Smooth muscle cell (in vitro differentiated cells): ENCODE measurements at regions not wholly inside any gene's neighbourhood (a gene's known extent, or its start where the extent isn't known, plus 50 kb on each side); places are given as distances from the start of the nearest gene placed in this dataset.

Experiments used
- DNase-seq: peaks from one replicate; lab custom pipeline; 2025; ENCODE audit not compliant: unreplicated experiment; lab: John Stamatoyannopoulos, UW
- H2AFZ ChIP-seq: fragments of 200-600 bp; sonication (generic); 2 replicates; pipeline ENCODE4 v1.6.0; 2016; ENCODE audit warnings: antibody characterized with exemption, low read depth, mild to moderate bottlenecking
- H3F3A ChIP-seq: fragments of 200-600 bp; sonication (generic); 2 replicates; pipeline ENCODE4 v1.6.0; 2017; ENCODE audit warnings: antibody characterized with exemption, low read depth
- H3K27ac ChIP-seq: fragments of 200-600 bp; sonication (generic); 2 replicates; pipeline ENCODE4 v1.5.1; 2016; ENCODE audit warnings: low read depth, mild to moderate bottlenecking
- H3K27me3 ChIP-seq: fragments of 200-600 bp; sonication (generic); 2 replicates; pipeline ENCODE4 v1.6.1; 2016; ENCODE audit warnings: low read depth, mild to moderate bottlenecking
- H3K36me3 ChIP-seq: fragments of 200-600 bp; sonication (generic); 2 replicates; pipeline ENCODE4 v1.5.1; 2016; ENCODE audit warnings: low read depth
- H3K4me1 ChIP-seq: fragments of 200-600 bp; sonication (generic); 2 replicates; pipeline ENCODE4 v1.5.1; 2016; ENCODE audit warnings: low read depth
- H3K4me2 ChIP-seq: fragments of 200-600 bp; sonication (generic); 2 replicates; pipeline ENCODE4 v1.6.0; 2016; ENCODE audit warnings: mild to moderate bottlenecking
- H3K4me3 ChIP-seq: fragments of 200-600 bp; sonication (generic); 2 replicates; pipeline ENCODE4 v1.5.1; 2016; ENCODE audit warnings: mild to moderate bottlenecking
- H3K79me2 ChIP-seq: fragments of 200-600 bp; sonication (generic); 2 replicates; pipeline ENCODE4 v1.6.0; 2016; ENCODE audit warnings: low read depth, mild to moderate bottlenecking
- H3K9ac ChIP-seq: fragments of 200-600 bp; sonication (generic); 2 replicates; pipeline ENCODE4 v1.6.0; 2016; ENCODE audit warnings: low read depth
- H3K9me3 ChIP-seq: fragments of 200-600 bp; sonication (generic); replicated peaks from 2 replicates; pipeline ENCODE4 v1.5.1; 2016; ENCODE audit warnings: low read depth
- H4K20me1 ChIP-seq: fragments of 200-600 bp; sonication (generic); 2 replicates; pipeline ENCODE4 v1.6.0; 2016; ENCODE audit warnings: low read depth
- WGBS: methylation state at CpG from one replicate; pipeline ENCODE4 v1.1.7; 2016; ENCODE audit warnings: low lambda C conversion rate; 5-methylcytosine and 5-hydroxymethylcytosine counted together
- TF ChIP-seq, protein P1 (sequence below): fragments of 200-600 bp; sonication (generic); IDR thresholded peaks from 2 replicates; pipeline ENCODE4 v1.5.1; 2017; ENCODE audit warnings: borderline replicate concordance, mild to moderate bottlenecking, antibody characterized with exemption; ENCODE audit not compliant: insufficient read depth, poor library complexity, severe bottlenecking

DNA sequence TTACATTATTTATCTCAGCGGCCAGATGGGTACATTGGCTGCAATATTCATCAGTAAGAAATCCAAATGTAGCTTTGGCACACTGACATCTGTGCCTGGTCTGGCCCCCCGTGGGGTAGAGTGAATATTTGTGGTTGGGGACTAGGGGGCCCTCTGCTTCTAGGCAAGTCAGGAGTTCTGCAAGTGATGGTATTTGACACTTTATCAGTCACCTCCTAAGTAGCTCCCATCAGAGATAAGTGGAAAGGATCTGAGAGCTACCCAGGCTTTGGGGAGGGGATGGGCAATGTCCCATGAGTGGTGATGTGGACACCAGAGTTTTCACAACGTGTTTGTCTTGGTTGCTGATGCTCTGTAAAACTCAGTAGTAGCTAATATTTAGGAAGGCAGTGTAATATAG, 609.9 kb upstream of the RBFOX1 start:
- H3F3A ChIP-seq = no peaks in the 10 kb centered on the region
- H3K36me3 ChIP-seq = no peaks in the 10 kb centered on the region
- no peak overlapping the region for H3K27ac ChIP-seq
- H2AFZ ChIP-seq = no peak overlapping the region
- H3K4me1 ChIP-seq = no peaks in the 10 kb centered on the region
- DNase-seq = no peak
- no peaks in the 10 kb centered on the region for H3K27me3 ChIP-seq
- H3K9me3 ChIP-seq = no peaks in the 10 kb centered on the region
- no peaks in the 10 kb centered on the region for H3K79me2 ChIP-seq
- TF ChIP-seq, protein P1, sequence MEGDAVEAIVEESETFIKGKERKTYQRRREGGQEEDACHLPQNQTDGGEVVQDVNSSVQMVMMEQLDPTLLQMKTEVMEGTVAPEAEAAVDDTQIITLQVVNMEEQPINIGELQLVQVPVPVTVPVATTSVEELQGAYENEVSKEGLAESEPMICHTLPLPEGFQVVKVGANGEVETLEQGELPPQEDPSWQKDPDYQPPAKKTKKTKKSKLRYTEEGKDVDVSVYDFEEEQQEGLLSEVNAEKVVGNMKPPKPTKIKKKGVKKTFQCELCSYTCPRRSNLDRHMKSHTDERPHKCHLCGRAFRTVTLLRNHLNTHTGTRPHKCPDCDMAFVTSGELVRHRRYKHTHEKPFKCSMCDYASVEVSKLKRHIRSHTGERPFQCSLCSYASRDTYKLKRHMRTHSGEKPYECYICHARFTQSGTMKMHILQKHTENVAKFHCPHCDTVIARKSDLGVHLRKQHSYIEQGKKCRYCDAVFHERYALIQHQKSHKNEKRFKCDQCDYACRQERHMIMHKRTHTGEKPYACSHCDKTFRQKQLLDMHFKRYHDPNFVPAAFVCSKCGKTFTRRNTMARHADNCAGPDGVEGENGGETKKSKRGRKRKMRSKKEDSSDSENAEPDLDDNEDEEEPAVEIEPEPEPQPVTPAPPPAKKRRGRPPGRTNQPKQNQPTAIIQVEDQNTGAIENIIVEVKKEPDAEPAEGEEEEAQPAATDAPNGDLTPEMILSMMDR = no peak
- no peak overlapping the region for H3K4me3 ChIP-seq
- WGBS = 62% methylated on average over 3 of the region's 3 CpGs
- no peaks in the 10 kb centered on the region for H4K20me1 ChIP-seq
- H3K4me2 ChIP-seq = no peak overlapping the region
- no peak overlapping the region for H3K9ac ChIP-seq

DNA sequence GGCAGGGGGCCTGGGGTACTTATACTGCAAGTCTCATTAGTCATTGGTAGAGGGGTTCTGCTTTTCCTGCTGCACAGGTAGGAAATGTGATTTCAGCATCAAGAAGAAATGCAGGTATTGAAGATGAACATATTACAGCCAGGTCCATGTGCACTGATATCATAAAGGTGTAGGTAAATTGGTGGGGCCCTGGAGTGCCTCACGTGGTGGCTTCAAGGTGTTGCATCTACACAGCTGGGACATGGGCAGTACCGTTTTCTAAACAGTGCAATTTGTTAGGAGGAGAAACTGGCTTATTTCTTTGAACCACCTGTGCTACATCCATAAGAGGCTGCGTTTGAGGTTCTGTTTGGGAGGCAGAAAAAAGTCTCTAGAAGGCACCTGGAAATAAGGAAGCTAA, 618.1 kb upstream of the RBFOX1 start:
- 46% methylated on average over 3 of the region's 3 CpGs for WGBS
- no peaks in the 10 kb centered on the region for H3F3A ChIP-seq

DNA sequence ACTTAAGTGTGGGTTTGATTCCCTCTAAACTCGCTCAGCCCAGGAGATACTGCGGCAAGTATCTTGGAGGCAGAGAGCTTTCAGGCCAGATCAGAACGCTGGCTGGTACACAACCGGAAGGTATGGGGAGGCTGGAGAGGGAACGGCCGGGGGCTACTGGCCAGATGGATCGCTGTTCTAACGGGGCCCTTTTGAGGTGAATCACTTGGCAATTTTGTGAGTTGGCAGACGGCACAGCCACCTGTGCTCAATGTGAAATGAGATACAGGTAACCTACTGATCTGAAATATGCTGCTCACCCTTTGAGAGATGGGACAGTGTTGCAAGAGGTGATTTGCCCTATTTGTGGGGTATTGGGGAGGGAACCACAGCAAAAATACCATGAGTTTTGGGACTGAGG, 622.9 kb upstream of the RBFOX1 start:
- 85% methylated on average over 9 of the region's 9 CpGs for WGBS
- Histone ChIP-seq H3K79me2 (no peaks in the 10 kb centered on the region), H3K4me2 (no peak overlapping the region), H4K20me1 (no peaks in the 10 kb centered on the region), H3K4me1 (no peaks in the 10 kb centered on the region), H3K9ac (no peak overlapping the region), H2AFZ (no peak overlapping the region), H3K9me3 (no peaks in the 10 kb centered on the region), H3K4me3 (no peak overlapping the region), H3F3A (no peaks in the 10 kb centered on the region), H3K27ac (no peak overlapping the region), H3K27me3 (no peaks in the 10 kb centered on the region), H3K36me3 (no peaks in the 10 kb centered on the region)
- DNase-seq = no peak
- TF ChIP-seq, protein P1 = no peak

More for the DNA sequence above, 618.1 kb upstream of the RBFOX1 start:
- Histone ChIP-seq H3K79me2 (no peaks in the 10 kb centered on the region), H3K9me3 (no peaks in the 10 kb centered on the region), H3K4me1 (no peaks in the 10 kb centered on the region), H4K20me1 (no peaks in the 10 kb centered on the region), H3K27me3 (no peaks in the 10 kb centered on the region), H3K36me3 (no peaks in the 10 kb centered on the region), H3K4me2 (no peak overlapping the region), H2AFZ (no peak overlapping the region), H3K4me3 (no peak overlapping the region), H3K9ac (no peak overlapping the region), H3K27ac (no peak overlapping the region)
- TF ChIP-seq, protein P1 = no peak
- DNase-seq = no peak

DNA sequence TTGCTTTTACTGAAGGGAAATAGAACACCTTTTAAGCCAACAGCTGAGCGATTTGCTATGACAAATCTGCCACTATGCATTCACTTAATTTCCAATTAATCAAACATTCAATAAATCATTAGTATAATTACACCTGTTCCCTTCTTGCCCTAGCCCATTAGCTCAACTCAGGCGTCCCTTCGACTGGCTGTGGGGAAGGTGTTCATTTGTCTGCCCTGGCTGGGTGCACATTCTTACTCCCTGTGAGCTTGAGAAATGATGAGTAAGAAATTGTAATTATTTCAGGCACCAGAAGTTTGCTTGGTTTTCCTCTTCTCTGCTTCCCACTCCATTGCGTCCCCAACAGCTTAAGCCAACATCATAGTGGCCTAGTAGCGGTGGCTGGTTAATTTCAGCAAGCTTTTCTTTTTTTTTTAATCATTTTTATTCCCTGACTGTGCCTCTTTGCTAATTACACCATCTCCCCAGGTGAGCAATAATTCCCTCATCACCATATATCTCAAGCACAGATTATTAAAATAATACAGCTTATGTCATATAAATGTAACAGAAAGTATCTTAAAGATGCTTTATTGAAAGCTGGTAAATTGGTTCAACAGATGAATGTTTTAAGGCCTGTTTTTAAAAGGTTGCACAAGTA, 623.9 kb upstream of the RBFOX1 start:
- no peak overlapping the region for H3K27ac ChIP-seq
- TF ChIP-seq, protein P1 = no peak
- no peak overlapping the region for H2AFZ ChIP-seq
- no peak overlapping the region for H3K4me2 ChIP-seq
- H3F3A ChIP-seq = no peaks in the 10 kb centered on the region
- DNase-seq = no peak
- no peak overlapping the region for H3K9ac ChIP-seq
- H3K9me3 ChIP-seq = no peaks in the 10 kb centered on the region
- WGBS = 92% methylated on average over 5 of the region's 5 CpGs
- H3K4me3 ChIP-seq = no peak overlapping the region
- H3K36me3 ChIP-seq = no peaks in the 10 kb centered on the region
- H3K79me2 ChIP-seq = no peaks in the 10 kb centered on the region
- H3K27me3 ChIP-seq = no peaks in the 10 kb centered on the region
- H3K4me1 ChIP-seq = no peaks in the 10 kb centered on the region
- H4K20me1 ChIP-seq = no peaks in the 10 kb centered on the region
